22Rv1 (cell line): ENCODE measurements at regions not wholly inside any gene's neighbourhood (a gene's known extent, or its start where the extent isn't known, plus 50 kb on each side); places are given as distances from the start of the nearest gene placed in this dataset.
"Not testable (repeated sequence)": the region's sequence is repeated elsewhere in the genome, so short reads cannot be mapped to it uniquely, and the experiment has no call there.

Source experiments
- CTCF ChIP-seq: fragments of 450-650 bp; IDR thresholded peaks from 2 replicates; pipeline ENCODE4 v1.5.1; 2017; ENCODE audit warnings: mild to moderate bottlenecking
- ZFX ChIP-seq: fragments of 450-650 bp; IDR thresholded peaks from 2 replicates; pipeline ENCODE4 v1.6.1; 2017; ENCODE audit warnings: antibody characterized with exemption, borderline replicate concordance

- not testable (repeated sequence) for TF ChIP-seq CTCF, ZFX
Measured at GRCh38 chr11:88044658-88045057, 130.6 kb downstream of the RAB38 start.
